Uterus (tissue), 2 donors: ENCODE measurements at regions not wholly inside any gene's neighbourhood (a gene's known extent, or its start where the extent isn't known, plus 50 kb on each side); places are given as distances from the start of the nearest gene placed in this dataset.
"Not testable (repeated sequence)": the region's sequence is repeated elsewhere in the genome, so short reads cannot be mapped to it uniquely, and the experiment has no call there.

Experiments used
- POLR2A ChIP-seq, 2 donors: fragments of 450-650 bp; IDR thresholded peaks; one replicate each; pipeline ENCODE4 v1.6.1; 2016; ENCODE audit warnings: antibody characterized with exemption in 2 of 2, mild to moderate bottlenecking in 1 of 2, moderate library complexity in 1 of 2
- TF ChIP-seq, protein P1 (sequence below), 4 experiments: fragments of 200-600 bp in 2 of 4; fragments of 450-650 bp in 2 of 4; sonication (generic) in 2 of 4; IDR thresholded peaks; one replicate each; pipeline ENCODE4 v1.5.1; 2016 to 2019; ENCODE audit warnings: antibody characterized with exemption in 4 of 4, mild to moderate bottlenecking in 2 of 4, moderate library complexity in 1 of 4

DNA sequence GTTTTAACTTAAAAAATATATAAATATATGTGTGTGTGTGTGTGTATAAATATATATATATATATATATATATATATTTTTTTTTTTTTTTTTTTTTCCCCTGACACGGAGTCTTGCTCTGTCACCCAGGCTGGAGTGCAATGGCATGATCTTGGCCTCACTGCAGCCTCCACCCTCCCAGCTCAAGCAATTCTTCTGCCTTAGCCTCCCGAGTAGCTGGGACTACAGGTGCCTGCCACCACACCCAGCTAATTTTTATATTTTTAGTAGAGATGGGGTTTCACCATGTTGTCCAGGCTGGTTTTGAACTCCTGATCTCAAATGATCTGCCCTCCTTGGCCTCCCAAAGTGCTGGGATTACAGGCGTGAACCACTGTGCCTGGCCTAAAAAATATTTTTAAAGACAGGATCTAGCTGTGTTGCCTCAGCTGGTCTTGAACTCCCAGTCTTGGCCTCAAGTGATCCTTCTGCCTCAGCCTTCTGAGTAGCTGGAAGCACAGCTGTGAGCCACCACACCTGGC lies 243.9 kb downstream of the GOLGA6L6 start:
- TF ChIP-seq, protein P1, sequence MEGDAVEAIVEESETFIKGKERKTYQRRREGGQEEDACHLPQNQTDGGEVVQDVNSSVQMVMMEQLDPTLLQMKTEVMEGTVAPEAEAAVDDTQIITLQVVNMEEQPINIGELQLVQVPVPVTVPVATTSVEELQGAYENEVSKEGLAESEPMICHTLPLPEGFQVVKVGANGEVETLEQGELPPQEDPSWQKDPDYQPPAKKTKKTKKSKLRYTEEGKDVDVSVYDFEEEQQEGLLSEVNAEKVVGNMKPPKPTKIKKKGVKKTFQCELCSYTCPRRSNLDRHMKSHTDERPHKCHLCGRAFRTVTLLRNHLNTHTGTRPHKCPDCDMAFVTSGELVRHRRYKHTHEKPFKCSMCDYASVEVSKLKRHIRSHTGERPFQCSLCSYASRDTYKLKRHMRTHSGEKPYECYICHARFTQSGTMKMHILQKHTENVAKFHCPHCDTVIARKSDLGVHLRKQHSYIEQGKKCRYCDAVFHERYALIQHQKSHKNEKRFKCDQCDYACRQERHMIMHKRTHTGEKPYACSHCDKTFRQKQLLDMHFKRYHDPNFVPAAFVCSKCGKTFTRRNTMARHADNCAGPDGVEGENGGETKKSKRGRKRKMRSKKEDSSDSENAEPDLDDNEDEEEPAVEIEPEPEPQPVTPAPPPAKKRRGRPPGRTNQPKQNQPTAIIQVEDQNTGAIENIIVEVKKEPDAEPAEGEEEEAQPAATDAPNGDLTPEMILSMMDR (IDR thresholded peaks at IDR 0.05), result not testable (repeated sequence)
- TF ChIP-seq POLR2A (IDR thresholded peaks at IDR 0.05), result not testable (repeated sequence)
